IPS DF 6.9 (cell line): ENCODE measurements at regions not wholly inside any gene's neighbourhood (a gene's known extent, or its start where the extent isn't known, plus 50 kb on each side); places are given as distances from the start of the nearest gene placed in this dataset.

Experiments
- DNase-seq: peaks from one replicate; pipeline ENCODE4 v3.0.0-alpha.2; 2013; ENCODE audit warnings: low read depth, low spot score
- H3K27ac ChIP-seq: one replicate; pipeline ENCODE4 v1.5.1; 2013; ENCODE audit warnings: low read length, control low read depth
- H3K27me3 ChIP-seq: 2 replicates; pipeline ENCODE4 v1.6.1; 2013; ENCODE audit warnings: mild to moderate bottlenecking, low read length; ENCODE audit not compliant: control insufficient read depth, insufficient read depth
- H3K36me3 ChIP-seq: 2 replicates; pipeline ENCODE4 v1.6.1; 2013; ENCODE audit warnings: low read length; ENCODE audit not compliant: control insufficient read depth, insufficient read depth
- H3K4me1 ChIP-seq: 2 replicates; pipeline ENCODE4 v1.6.1; 2013; ENCODE audit warnings: low read length; ENCODE audit not compliant: control insufficient read depth, insufficient read depth
- H3K4me3 ChIP-seq: 2 replicates; pipeline ENCODE4 v1.5.1; 2013; ENCODE audit warnings: mild to moderate bottlenecking, low read length
- H3K9me3 ChIP-seq: 2 replicates; pipeline ENCODE4 v1.6.1; 2013; ENCODE audit warnings: low read length, inconsistent platforms; ENCODE audit not compliant: control insufficient read depth, insufficient read depth
- WGBS: extraction: QIAGEN DNeasy Blood & Tissue Kit; methylation state at CpG from one replicate; pipeline ENCODE4 v1.1.7; 2013; ENCODE audit warnings: mixed read lengths, missing lambda C conversion rate; ENCODE audit not compliant: insufficient read length, insufficient coverage; 5-methylcytosine and 5-hydroxymethylcytosine counted together

DNA sequence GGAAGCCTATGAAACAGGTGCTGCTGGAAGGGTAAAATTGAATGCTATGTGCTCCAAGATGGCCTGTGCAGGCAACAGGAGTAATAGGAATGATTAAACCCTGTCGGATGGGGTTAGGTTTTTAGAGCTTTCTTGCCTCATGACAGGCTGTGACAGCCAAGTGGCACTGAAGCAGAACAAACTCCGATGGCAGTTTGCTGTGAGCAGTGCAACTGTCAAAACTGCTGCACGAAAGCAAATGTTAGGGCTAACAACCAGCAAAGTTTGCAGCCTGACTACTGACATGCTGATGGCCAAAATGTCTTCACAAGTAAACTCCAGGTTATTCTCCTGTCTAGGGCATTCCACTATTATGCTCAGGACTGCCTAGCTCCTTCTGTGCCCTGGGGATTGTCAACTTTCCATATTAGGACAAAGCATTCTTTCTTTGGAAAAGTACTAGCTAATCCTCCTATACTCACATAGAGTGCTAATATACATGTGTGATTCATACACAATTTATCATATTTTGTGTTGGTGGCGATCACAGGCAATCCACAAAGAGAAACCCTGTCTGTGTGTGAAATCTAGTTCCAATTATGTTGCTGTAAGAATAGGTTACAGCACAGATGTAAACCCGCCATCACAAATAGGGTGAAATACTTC lies 486.6 kb upstream of the TENM3 start:
- WGBS: no CpG with 5 or more reads among the region's 5 CpGs

DNA sequence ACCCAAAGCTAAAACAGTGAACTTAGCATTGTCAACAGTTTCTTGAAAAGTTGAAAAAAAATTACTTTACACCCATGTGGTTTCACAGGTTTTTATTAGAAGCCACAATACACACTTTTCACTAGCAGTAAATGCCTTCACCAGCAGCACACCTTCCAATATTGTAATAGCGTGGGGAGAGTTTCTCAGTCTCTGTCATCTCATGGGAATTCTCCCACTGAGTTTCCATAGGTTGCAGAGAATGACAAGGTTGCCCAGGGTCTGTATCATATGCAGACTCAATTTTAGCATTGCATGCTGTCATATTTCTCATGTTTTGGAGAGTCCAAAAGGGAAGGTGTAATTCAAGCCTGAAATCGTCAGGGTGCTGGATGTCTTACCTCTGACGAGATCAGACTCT lies 486.1 kb upstream of the TENM3 start:
- Histone ChIP-seq H3K27me3 (no peaks in the 10 kb centered on the region), H3K27ac (no peak overlapping the region), H3K9me3 (no peaks in the 10 kb centered on the region), H3K4me3 (no peak overlapping the region), H3K4me1 (no peaks in the 10 kb centered on the region; the same call in 1 of the 2 replicates), H3K36me3 (no peaks in the 10 kb centered on the region)
- DNase-seq: no peak
- no CpG with 5 or more reads among the region's 3 CpGs for WGBS

More for the DNA sequence above, 486.6 kb upstream of the TENM3 start:
- H3K27me3 ChIP-seq: no peaks in the 10 kb centered on the region
- H3K4me3 ChIP-seq: no peak overlapping the region
- H3K4me1 ChIP-seq: no peaks in the 10 kb centered on the region; the same call in 1 of the 2 replicates
- H3K9me3 ChIP-seq: no peaks in the 10 kb centered on the region
- H3K27ac ChIP-seq: no peak overlapping the region
- H3K36me3 ChIP-seq: no peaks in the 10 kb centered on the region
- DNase-seq: no peak

DNA sequence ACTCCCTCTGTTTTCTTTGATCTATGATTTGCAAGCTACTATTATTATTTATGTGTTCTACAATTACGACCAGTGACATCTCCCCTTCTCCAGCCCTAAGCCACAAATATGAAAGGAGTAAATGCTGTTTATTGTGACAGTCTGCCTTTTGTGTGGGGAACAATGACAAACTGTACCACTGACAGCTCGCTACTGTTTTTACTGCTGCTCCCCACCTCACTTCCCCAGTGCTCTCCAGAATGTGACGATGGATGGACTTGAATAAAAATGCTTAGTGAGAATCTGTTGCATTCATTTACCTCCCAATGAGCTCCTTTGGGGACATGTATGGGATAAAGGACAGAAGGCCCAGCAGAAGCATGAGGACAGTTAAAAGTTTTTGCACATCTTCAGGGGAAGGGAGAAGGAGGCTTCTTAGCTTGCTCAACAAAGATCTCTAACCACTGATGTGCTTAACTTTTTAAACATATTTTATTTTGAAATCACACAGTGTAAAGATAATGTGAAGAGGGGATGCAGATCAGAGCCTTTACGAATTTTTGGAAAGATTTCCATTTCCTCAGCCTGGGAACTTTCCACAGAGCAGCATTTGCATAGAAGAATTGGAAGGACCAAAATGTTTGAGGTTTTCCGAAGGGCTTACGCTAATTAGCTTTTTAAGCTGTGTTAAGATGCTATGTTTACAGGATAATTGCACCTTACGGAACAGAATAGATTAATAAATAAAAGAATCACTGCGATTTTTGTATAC lies 485.1 kb upstream of the TENM3 start:
- no peak for DNase-seq
- no peaks in the 10 kb centered on the region; the same call in 1 of the 2 replicates for H3K4me1 ChIP-seq
- H3K27ac ChIP-seq: no peak overlapping the region
- no CpG with 5 or more reads among the region's 8 CpGs for WGBS
- no peak overlapping the region for H3K4me3 ChIP-seq
- no peaks in the 10 kb centered on the region for H3K9me3 ChIP-seq
- no peaks in the 10 kb centered on the region for H3K27me3 ChIP-seq
- H3K36me3 ChIP-seq: no peaks in the 10 kb centered on the region

DNA sequence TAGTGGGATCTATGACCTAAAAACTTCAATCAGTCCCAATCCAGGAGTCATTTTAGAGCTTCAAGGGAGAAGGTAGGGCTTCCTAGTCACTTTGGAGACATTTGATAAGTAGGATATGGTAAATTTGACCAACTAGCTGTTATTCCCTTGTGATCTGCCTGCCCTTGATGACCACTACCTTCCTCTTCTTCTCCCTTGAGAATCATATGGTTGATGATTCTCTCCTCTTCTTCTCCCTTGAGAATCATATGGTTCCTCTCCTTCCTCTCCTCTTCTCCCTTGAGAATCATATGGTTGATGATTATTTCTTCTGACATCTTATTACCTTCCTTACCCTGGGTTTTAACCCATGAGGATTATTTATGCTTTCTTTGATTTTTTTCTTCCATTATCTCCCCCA lies 482.6 kb upstream of the TENM3 start:
- Histone ChIP-seq H3K27ac (no peak overlapping the region), H3K9me3 (no peaks in the 10 kb centered on the region), H3K27me3 (no peaks in the 10 kb centered on the region), H3K4me1 (no peaks in the 10 kb centered on the region; the same call in 1 of the 2 replicates), H3K36me3 (no peaks in the 10 kb centered on the region), H3K4me3 (no peak overlapping the region)
- no peak for DNase-seq

DNA sequence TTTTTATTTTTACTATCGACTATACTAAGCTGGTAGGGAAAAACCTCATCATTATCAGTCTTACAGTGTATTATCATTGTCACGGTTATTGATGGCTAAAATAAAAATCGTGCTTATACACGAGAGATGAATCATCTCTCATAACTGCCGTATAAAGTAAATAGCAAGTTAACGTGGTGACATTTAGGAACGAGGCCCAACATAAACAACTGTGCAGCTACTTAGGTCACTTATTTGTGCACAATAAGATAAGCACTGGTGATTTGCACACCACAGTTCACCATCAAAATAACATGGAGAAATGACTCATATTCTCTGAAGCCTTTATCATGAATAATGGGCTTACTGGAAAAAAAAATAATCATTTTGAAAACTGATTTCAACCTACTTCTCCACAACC lies 482.0 kb upstream of the TENM3 start:
- Histone ChIP-seq H3K36me3 (no peaks in the 10 kb centered on the region), H3K27ac (no peak overlapping the region), H3K4me1 (no peaks in the 10 kb centered on the region; the same call in 1 of the 2 replicates), H3K9me3 (no peaks in the 10 kb centered on the region), H3K27me3 (no peaks in the 10 kb centered on the region), H3K4me3 (no peak overlapping the region)
- DNase-seq: no peak
- WGBS: no CpG with 5 or more reads among the region's 7 CpGs

DNA sequence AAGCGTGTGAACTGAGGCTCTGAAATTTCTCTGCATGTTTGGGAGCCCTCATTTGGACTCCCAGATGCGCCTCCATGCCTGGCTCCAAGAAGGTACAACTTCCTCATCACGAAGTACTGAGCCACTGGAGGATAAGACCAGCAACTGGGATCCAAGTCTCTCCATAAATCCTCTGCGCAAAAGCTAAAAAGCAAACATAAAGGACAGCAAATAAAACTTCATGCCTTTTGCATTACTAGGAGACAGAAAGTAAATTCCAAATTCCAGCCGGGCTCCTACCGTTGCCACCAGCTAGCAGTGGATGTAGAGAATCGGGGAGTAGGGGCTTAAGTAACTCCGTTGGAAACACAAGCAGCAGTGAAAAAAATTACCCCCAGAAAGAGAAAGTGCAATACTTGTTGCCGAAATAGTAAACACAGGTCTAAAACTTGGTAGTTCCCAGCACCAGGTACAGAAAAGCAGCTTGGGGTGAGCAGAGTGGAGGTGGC lies 477.1 kb upstream of the TENM3 start:
- no CpG with 5 or more reads among the region's 9 CpGs for WGBS
- Histone ChIP-seq H3K27ac (no peak overlapping the region), H3K36me3 (no peaks in the 10 kb centered on the region), H3K4me1 (no peaks in the 10 kb centered on the region), H3K4me3 (no peak overlapping the region), H3K9me3 (no peaks in the 10 kb centered on the region), H3K27me3 (no peaks in the 10 kb centered on the region)
- no peak for DNase-seq

DNA sequence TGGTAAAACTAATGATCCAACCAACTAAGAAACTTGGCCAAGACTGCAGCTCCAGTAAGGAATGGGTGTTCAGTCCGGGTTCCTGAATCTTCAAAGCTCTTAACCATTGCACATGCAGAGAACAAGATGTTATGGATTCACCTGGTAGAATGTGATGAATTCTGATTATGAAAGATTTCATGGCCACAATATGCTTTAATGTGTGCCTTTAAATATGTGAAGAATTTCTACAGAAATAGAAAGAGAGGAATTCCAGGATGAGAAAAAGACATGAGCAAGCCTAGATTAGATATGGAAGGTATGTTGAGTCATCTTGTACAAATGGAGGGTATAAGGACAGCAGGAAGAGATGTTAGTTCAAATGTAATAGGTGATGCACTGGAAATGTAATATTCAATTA lies 472.2 kb upstream of the TENM3 start:
- H3K4me1 ChIP-seq: no peaks in the 10 kb centered on the region
- H3K4me3 ChIP-seq: no peak overlapping the region
- WGBS: no CpG with 5 or more reads among the region's 1 CpG
- H3K9me3 ChIP-seq: no peaks in the 10 kb centered on the region
- no peak overlapping the region for H3K27ac ChIP-seq
- DNase-seq: no peak
- H3K27me3 ChIP-seq: no peaks in the 10 kb centered on the region
- H3K36me3 ChIP-seq: no peaks in the 10 kb centered on the region

DNA sequence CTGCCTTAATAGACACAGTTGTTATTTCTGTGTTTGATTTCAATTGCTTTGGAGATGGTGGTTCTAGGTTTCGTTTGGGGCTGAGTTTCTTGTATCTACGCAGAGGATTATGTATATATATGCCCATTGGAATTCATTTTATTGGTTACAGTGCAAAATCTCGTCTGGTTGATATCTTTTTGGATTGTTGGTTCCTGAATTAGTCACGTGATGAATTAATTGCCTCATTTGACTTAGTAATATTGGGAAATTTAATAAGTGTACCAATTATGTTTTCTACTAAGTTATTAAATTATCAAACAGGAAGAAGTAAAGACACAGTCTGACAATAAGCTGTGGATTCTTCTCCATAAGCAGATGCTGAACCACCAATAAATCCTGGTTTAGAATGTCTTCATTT lies 467.9 kb upstream of the TENM3 start:
- Histone ChIP-seq H3K27me3 (no peaks in the 10 kb centered on the region), H3K27ac (no peak overlapping the region), H3K4me3 (no peak overlapping the region), H3K9me3 (no peaks in the 10 kb centered on the region), H3K36me3 (no peaks in the 10 kb centered on the region), H3K4me1 (no peaks in the 10 kb centered on the region)
- WGBS: no CpG with 5 or more reads among the region's 4 CpGs
- no peak for DNase-seq

DNA sequence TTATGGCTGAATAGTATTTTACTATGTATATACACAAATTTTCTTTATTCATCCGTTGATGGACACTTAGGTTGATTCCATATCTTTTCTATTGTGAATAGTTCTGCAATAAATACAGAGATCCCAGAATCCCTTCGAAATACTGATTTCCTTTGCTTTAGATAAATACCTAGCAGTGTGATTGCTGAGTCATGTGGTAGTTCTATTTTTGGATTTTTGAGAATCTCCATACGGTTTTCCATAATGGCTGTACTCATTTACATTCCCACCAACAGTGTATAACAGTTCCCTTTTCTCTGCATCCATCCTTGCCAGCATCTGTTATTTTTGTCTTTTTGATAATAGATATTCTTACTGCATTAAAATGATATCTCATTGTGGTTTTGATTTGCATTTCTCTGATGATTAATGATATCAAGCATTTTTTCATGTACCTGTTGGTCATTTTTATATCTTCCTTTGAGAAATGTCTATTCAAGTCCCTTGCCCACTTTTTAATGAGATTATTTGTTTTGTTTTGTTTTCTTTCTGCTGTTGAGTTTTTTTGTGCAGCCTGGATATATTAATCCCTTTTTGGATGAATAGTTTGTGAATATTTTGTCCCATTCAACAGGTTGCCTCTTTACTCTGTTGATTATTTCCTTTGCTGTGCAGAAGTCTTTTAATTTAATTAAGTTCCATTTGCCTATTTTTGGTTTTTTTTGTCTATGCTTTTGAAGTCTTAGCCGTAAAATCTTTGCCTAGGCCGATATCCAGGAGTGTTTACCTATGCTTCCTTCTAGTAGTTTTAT lies 466.7 kb upstream of the TENM3 start:
- no CpG with 5 or more reads among the region's 5 CpGs for WGBS
- Histone ChIP-seq H3K4me1 (no peaks in the 10 kb centered on the region), H3K36me3 (no peaks in the 10 kb centered on the region), H3K4me3 (no peak overlapping the region), H3K9me3 (no peaks in the 10 kb centered on the region), H3K27me3 (no peaks in the 10 kb centered on the region), H3K27ac (no peak overlapping the region)
- no peak for DNase-seq

DNA sequence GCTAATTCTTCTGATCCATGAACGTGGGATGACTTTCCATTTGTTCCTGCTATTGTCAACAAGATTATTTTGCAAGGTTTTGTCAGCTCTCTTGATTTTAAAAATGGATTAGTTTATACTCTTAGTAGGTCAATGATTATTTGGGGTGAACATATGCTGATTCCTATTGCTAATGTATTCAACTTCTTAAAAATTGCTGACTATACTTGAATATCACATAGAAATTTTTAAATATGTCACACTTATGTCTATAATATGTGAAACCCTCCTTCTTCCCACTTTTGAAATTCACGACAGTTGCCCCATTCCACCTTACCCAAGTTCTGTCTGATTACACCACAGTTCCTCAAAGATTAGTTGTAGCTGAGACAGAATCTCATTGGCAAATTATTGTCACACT lies 465.7 kb upstream of the TENM3 start:
- no CpG with 5 or more reads among the region's 2 CpGs for WGBS
- H3K27me3 ChIP-seq: no peaks in the 10 kb centered on the region
- H3K27ac ChIP-seq: no peak overlapping the region
- H3K4me1 ChIP-seq: no peaks in the 10 kb centered on the region
- H3K4me3 ChIP-seq: no peak overlapping the region
- DNase-seq: no peak
- H3K9me3 ChIP-seq: no peaks in the 10 kb centered on the region
- no peaks in the 10 kb centered on the region for H3K36me3 ChIP-seq
